KMS-11 (cell line): ENCODE measurements at regions not wholly inside any gene's neighbourhood (a gene's known extent, or its start where the extent isn't known, plus 50 kb on each side); places are given as distances from the start of the nearest gene placed in this dataset.

ENCODE experiments used
- H2AFZ ChIP-seq: fragments of 200-600 bp; sonication (generic); 2 replicates; pipeline ENCODE4 v1.6.1; 2016; ENCODE audit warnings: antibody characterized with exemption, mixed run types, low read depth
- H3K27ac ChIP-seq: fragments of 200-600 bp; sonication (generic); 2 replicates; pipeline ENCODE4 v1.6.1; 2016; ENCODE audit warnings: mild to moderate bottlenecking, mixed run types
- H3K27me3 ChIP-seq: fragments of 200-600 bp; sonication (generic); 2 replicates; pipeline ENCODE4 v1.6.1; 2017; ENCODE audit warnings: mild to moderate bottlenecking, low read depth, mixed run types, moderate library complexity; ENCODE audit not compliant: insufficient read depth
- H3K36me3 ChIP-seq: fragments of 200-600 bp; sonication (generic); 2 replicates; pipeline ENCODE4 v1.6.1; 2017; ENCODE audit warnings: mild to moderate bottlenecking, mixed run types; ENCODE audit not compliant: insufficient read depth
- H3K4me1 ChIP-seq: fragments of 200-600 bp; sonication (generic); 2 replicates; pipeline ENCODE4 v1.6.1; 2016; ENCODE audit warnings: mild to moderate bottlenecking, low read depth, mixed run types; ENCODE audit not compliant: poor library complexity, severe bottlenecking
- H3K4me2 ChIP-seq: fragments of 200-600 bp; sonication (generic); 2 replicates; pipeline ENCODE4 v1.7.0; 2016; ENCODE audit warnings: mild to moderate bottlenecking, mixed run types
- H3K4me3 ChIP-seq: fragments of 200-600 bp; sonication (generic); IDR thresholded peaks from 2 replicates; pipeline ENCODE4 v1.6.1; 2017; ENCODE audit warnings: low read depth, low read length, mixed read lengths; ENCODE audit not compliant: insufficient read depth
- H3K79me2 ChIP-seq: fragments of 200-600 bp; sonication (generic); 2 replicates; pipeline ENCODE4 v1.6.1; 2016; ENCODE audit warnings: low read depth, mixed run types; ENCODE audit not compliant: insufficient read depth
- H3K9ac ChIP-seq: fragments of 200-600 bp; sonication (generic); 2 replicates; pipeline ENCODE4 v1.6.1; 2016; ENCODE audit warnings: mild to moderate bottlenecking, mixed run types
- H4K20me1 ChIP-seq: fragments of 200-600 bp; sonication (generic); 2 replicates; pipeline ENCODE4 v1.6.1; 2016; ENCODE audit warnings: mild to moderate bottlenecking, mixed run types; ENCODE audit not compliant: insufficient read depth
- TF ChIP-seq, protein P1 (sequence below): fragments of 200-600 bp; sonication (generic); conservative IDR thresholded peaks from 2 replicates; pipeline ENCODE4 v1.6.1; 2017; ENCODE audit warnings: low read depth, mild to moderate bottlenecking, antibody characterized with exemption, low read length, moderate library complexity, mixed read lengths

DNA sequence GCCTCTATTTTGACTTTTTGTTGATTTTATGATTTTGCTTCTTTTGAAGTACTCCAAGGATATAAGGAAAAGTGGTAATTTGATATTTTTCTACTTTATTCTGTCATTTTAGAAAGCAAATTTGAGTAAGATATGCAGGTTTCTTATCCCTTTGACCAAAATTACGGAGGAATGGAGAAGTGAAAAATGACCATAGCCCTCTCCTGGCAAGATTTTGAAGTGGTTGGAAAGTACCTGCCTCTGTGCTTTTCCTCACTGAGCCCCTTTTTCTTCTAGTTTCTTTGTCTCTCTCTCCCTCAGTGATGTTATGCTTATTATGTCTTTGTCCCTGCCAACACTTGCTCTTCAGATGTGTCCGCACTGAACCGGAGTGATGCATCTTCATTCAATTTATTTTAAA, 898.1 kb downstream of the EPHA4 start:
- H3K4me3 ChIP-seq: no peak overlapping the region
- H3K36me3 ChIP-seq: no peaks in the 10 kb centered on the region
- no peaks in the 10 kb centered on the region for H3K4me1 ChIP-seq
- TF ChIP-seq, protein P1, sequence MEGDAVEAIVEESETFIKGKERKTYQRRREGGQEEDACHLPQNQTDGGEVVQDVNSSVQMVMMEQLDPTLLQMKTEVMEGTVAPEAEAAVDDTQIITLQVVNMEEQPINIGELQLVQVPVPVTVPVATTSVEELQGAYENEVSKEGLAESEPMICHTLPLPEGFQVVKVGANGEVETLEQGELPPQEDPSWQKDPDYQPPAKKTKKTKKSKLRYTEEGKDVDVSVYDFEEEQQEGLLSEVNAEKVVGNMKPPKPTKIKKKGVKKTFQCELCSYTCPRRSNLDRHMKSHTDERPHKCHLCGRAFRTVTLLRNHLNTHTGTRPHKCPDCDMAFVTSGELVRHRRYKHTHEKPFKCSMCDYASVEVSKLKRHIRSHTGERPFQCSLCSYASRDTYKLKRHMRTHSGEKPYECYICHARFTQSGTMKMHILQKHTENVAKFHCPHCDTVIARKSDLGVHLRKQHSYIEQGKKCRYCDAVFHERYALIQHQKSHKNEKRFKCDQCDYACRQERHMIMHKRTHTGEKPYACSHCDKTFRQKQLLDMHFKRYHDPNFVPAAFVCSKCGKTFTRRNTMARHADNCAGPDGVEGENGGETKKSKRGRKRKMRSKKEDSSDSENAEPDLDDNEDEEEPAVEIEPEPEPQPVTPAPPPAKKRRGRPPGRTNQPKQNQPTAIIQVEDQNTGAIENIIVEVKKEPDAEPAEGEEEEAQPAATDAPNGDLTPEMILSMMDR: no peak
- no peaks in the 10 kb centered on the region for H3K79me2 ChIP-seq
- H3K9ac ChIP-seq: no peak overlapping the region
- no peaks in the 10 kb centered on the region for H4K20me1 ChIP-seq
- H3K4me2 ChIP-seq: no peak overlapping the region
- H3K27ac ChIP-seq: no peak overlapping the region
- H2AFZ ChIP-seq: no peak overlapping the region
- H3K27me3 ChIP-seq: no peaks in the 10 kb centered on the region

DNA sequence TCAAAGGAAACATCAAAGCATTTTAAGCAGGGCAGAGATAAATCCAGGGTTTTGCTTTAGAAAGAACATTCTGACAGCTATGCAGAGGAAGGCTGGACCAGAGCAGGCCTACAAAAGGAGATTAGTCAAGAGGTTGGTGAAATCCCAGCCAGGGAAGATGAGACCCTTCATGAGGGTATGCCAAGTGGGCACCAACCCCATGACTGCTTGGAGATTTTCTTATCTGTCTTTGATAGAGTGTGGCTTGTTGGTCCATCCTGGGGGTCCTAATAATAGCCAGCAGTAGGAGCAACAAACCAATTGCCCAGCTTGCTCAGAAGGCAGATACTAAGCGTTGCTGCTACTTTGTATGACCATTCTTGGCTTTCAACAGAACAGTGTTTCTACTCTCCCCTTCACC, 895.4 kb downstream of the EPHA4 start:
- Histone ChIP-seq H3K27ac (no peak overlapping the region), H3K27me3 (no peaks in the 10 kb centered on the region), H3K36me3 (no peaks in the 10 kb centered on the region), H2AFZ (no peak overlapping the region), H3K9ac (no peak overlapping the region), H3K4me3 (no peak overlapping the region), H4K20me1 (no peaks in the 10 kb centered on the region), H3K4me2 (no peak overlapping the region), H3K4me1 (no peaks in the 10 kb centered on the region), H3K79me2 (no peaks in the 10 kb centered on the region)
- TF ChIP-seq, protein P1: no peak

DNA sequence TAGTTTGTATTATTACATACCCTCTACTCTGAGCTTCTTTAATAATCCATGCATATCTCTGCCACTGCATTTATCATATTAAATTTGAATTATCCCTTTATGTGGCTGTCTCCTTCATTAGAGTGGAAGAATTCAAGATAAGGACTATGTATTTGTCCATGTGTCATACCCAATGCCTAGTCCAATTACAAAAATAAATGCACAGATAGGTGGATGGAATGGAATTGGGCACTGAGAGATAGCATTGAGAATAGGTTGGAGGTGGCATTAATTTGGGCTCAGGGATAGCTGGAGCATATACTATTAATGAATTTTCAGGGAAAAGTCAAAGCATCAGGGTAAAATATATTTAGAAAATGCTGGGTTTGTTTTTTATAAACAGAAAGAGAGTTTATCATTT, 893.2 kb downstream of the EPHA4 start:
- Histone ChIP-seq H3K4me3 (no peak overlapping the region), H3K9ac (no peak overlapping the region), H3K4me1 (no peaks in the 10 kb centered on the region), H3K36me3 (no peaks in the 10 kb centered on the region), H3K4me2 (no peak overlapping the region), H3K79me2 (no peaks in the 10 kb centered on the region), H3K27me3 (no peaks in the 10 kb centered on the region), H2AFZ (no peak overlapping the region), H4K20me1 (no peaks in the 10 kb centered on the region), H3K27ac (no peak overlapping the region)
- TF ChIP-seq, protein P1: no peak

DNA sequence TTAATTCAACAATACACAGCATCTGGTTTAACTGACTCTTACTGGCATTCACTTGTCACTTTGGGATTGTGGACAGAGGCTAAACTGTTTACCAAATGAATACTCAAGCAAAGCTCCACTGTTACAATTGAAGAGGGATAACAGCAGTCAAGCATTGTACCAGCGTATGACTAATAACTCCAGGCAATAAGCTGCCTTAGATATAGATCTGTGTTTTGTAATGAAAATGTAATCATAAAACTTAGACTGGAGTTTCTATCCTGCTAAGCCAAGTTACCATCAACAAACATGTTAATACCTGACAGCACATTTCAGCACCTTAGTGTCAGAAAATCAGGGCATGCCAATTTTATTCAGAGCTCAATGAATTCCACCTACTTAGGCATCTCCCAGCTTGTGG, 889.5 kb downstream of the EPHA4 start:
- H4K20me1 ChIP-seq: no peaks in the 10 kb centered on the region
- TF ChIP-seq, protein P1: no peak
- H3K27me3 ChIP-seq: no peaks in the 10 kb centered on the region
- no peak overlapping the region for H3K4me2 ChIP-seq
- no peak overlapping the region for H3K4me3 ChIP-seq
- no peak overlapping the region for H3K9ac ChIP-seq
- no peaks in the 10 kb centered on the region for H3K4me1 ChIP-seq
- no peak overlapping the region for H3K27ac ChIP-seq
- H3K79me2 ChIP-seq: no peaks in the 10 kb centered on the region
- no peak overlapping the region for H2AFZ ChIP-seq
- H3K36me3 ChIP-seq: no peaks in the 10 kb centered on the region

DNA sequence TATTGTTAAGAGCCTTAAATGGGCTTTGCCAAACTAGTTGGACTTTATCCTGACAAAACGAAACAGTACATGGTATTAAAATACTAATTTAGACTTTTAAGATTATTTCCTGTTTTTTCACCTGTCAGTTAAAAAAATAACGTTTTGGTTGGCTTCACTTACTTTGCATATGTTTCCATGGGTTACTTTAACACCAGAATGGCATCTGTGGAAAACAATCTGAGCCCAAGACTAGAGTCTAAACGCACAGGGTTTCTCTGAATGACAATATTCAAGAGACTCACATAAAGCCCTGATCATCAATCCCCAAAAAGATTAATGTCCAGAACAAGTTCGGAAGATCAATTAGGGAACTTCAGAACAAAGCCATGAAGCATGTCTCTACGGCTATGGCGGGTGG, 888.0 kb downstream of the EPHA4 start:
- H4K20me1 ChIP-seq: no peaks in the 10 kb centered on the region
- no peak overlapping the region for H3K4me2 ChIP-seq

More for the DNA sequence above, 888.0 kb downstream of the EPHA4 start:
- H3K27me3 ChIP-seq: no peaks in the 10 kb centered on the region
- H2AFZ ChIP-seq: no peak overlapping the region
- H3K27ac ChIP-seq: no peak overlapping the region
- H3K4me1 ChIP-seq: no peaks in the 10 kb centered on the region
- TF ChIP-seq, protein P1: no peak
- no peaks in the 10 kb centered on the region for H3K79me2 ChIP-seq
- H3K36me3 ChIP-seq: no peaks in the 10 kb centered on the region
- H3K9ac ChIP-seq: no peak overlapping the region
- no peak overlapping the region for H3K4me3 ChIP-seq
